HUDEP-2 (cell line): ENCODE measurements at regions not wholly inside any gene's neighbourhood (a gene's known extent, or its start where the extent isn't known, plus 50 kb on each side); places are given as distances from the start of the nearest gene placed in this dataset.

ENCODE experiments used
- DNase-seq, 76 experiments: peaks; one replicate each; lab custom pipeline; 2025; ENCODE audit not compliant: unreplicated experiment in 76 of 76; lab: John Stamatoyannopoulos, UW

- no peak for DNase-seq
Observed at GRCh38 chr4:116877069-116877468, 208.3 kb downstream of the TRAM1L1 start.

GRCh38 chr4:116872941-116873340 lies 212.4 kb downstream of the TRAM1L1 start:
- DNase-seq: no peak

GRCh38 chr4:116872308-116872707 lies 213.1 kb downstream of the TRAM1L1 start:
- DNase-seq: no peak

- DNase-seq: no peak
Observed at GRCh38 chr4:116870686-116871085, 214.7 kb downstream of the TRAM1L1 start.

- DNase-seq: no peak
Observed at GRCh38 chr4:116866106-116866505, 219.3 kb downstream of the TRAM1L1 start.

GRCh38 chr4:116862592-116862991 lies 222.8 kb downstream of the TRAM1L1 start:
- no peak for DNase-seq

- DNase-seq: no peak
Observed at GRCh38 chr4:116860891-116861290, 224.5 kb downstream of the TRAM1L1 start.

- no peak for DNase-seq
Observed at GRCh38 chr4:116849620-116850019, 235.8 kb downstream of the TRAM1L1 start.

- DNase-seq: no peak
Observed at GRCh38 chr4:116847616-116848015, 237.8 kb downstream of the TRAM1L1 start.

GRCh38 chr4:116839826-116840225 lies 245.6 kb downstream of the TRAM1L1 start:
- DNase-seq: no peak

GRCh38 chr4:116838609-116839008 lies 246.8 kb downstream of the TRAM1L1 start:
- no peak for DNase-seq

- no peak for DNase-seq
Observed at GRCh38 chr4:116829187-116829586, 256.2 kb downstream of the TRAM1L1 start.

- no peak for DNase-seq
Observed at GRCh38 chr4:116824172-116824571, 261.2 kb downstream of the TRAM1L1 start.

GRCh38 chr4:116811730-116812129 lies 273.6 kb downstream of the TRAM1L1 start:
- DNase-seq: no peak

- DNase-seq: no peak
Observed at GRCh38 chr4:116796022-116796421, 289.4 kb downstream of the TRAM1L1 start.

- no peak for DNase-seq
Observed at GRCh38 chr4:116788723-116789122, 296.7 kb downstream of the TRAM1L1 start.

- no peak for DNase-seq
Observed at GRCh38 chr4:116755051-116755450, 330.3 kb downstream of the TRAM1L1 start.

GRCh38 chr4:116752027-116752426 lies 333.3 kb downstream of the TRAM1L1 start:
- DNase-seq: no peak

GRCh38 chr4:116736756-116737155 lies 348.6 kb downstream of the TRAM1L1 start:
- DNase-seq: no peak

- DNase-seq: peak in 2 of 76 experiments; percentile 4 to 28
Observed at GRCh38 chr4:116734178-116734577, 351.2 kb downstream of the TRAM1L1 start.

GRCh38 chr4:116733370-116733769 lies 352.0 kb downstream of the TRAM1L1 start:
- peak in 73 of 76 experiments; percentile 18 to 99 (median 84) for DNase-seq

GRCh38 chr4:116726523-116726922 lies 358.9 kb downstream of the TRAM1L1 start:
- no peak for DNase-seq

- no peak for DNase-seq
Observed at GRCh38 chr4:116724249-116724648, 361.1 kb downstream of the TRAM1L1 start.
